NB4 (cell line): ENCODE measurements at regions not wholly inside any gene's neighbourhood (a gene's known extent, or its start where the extent isn't known, plus 50 kb on each side); places are given as distances from the start of the nearest gene placed in this dataset.

Experiments
- CTCF ChIP-seq: IDR thresholded peaks from one replicate; pipeline ENCODE4 v1.5.1; 2012; ENCODE audit warnings: low read depth, low read length
- MAX ChIP-seq: IDR thresholded peaks from 2 replicates; pipeline ENCODE4 v1.6.1; 2011; ENCODE audit warnings: low read depth, low read length
- MYC ChIP-seq: IDR thresholded peaks from 2 replicates; pipeline ENCODE4 v1.6.1; 2011; ENCODE audit warnings: low read depth, low read length
- POLR2A ChIP-seq: IDR thresholded peaks from 2 replicates; pipeline ENCODE4 v1.6.1; 2011; ENCODE audit warnings: mild to moderate bottlenecking; ENCODE audit not compliant: insufficient read length; ENCODE audit errors: extremely low read depth

GRCh38 chr1:193402037-193402436 is 215.6 kb upstream of the B3GALT2 start:
- TF ChIP-seq CTCF, result no peak
- TF ChIP-seq MYC, result no peak
- TF ChIP-seq MAX, result no peak
- TF ChIP-seq POLR2A, result no peak
